B cell (primary cell): ENCODE measurements at regions not wholly inside any gene's neighbourhood (a gene's known extent, or its start where the extent isn't known, plus 50 kb on each side); places are given as distances from the start of the nearest gene placed in this dataset.

Experiments used
- ATAC-seq: fragments of 200-7000 bp; cut with Tn5 transposase; one replicate; pipeline ENCODE4 v1.10.0; 2021; ENCODE audit warnings: low read depth, mild to moderate bottlenecking, moderate number of reproducible peaks, moderate library complexity
- CTCF ChIA-PET: fragments of 350-600 bp; sonication (Branson Sonifier 250); formaldehyde crosslinking; loops from one replicate; lab custom pipeline; 2021; ENCODE audit warnings: antibody characterized with exemption, inconsistent platforms; lab: Charles Lee
- POLR2A ChIA-PET: fragments of 350-600 bp; sonication (Branson Sonifier 250); formaldehyde crosslinking; loops from one replicate; lab custom pipeline; 2021; ENCODE audit warnings: antibody characterized with exemption; lab: Charles Lee
- DNase-seq: peaks from one replicate; pipeline ENCODE4 v3.0.0; 2013
- H2AFZ ChIP-seq: 2 replicates; pipeline ENCODE4 v1.6.1; 2012; ENCODE audit warnings: mild to moderate bottlenecking, low read depth, low read length; ENCODE audit not compliant: insufficient read depth, poor library complexity, severe bottlenecking
- H3K27ac ChIP-seq, 2 donors: 1 replicate in 1 of 2; 2 replicates in 1 of 2; pipeline ENCODE4 v1.5.1; 2012 to 2013; ENCODE audit warnings: low read length in 2 of 2, mild to moderate bottlenecking in 2 of 2, moderate library complexity in 1 of 2
- H3K27me3 ChIP-seq, 4 experiments: fragments of 200-600 bp in 1 of 4; sonication (generic) in 1 of 4; replicated peaks in 1 of 4; 1 replicate in 2 of 4; 2 replicates in 2 of 4; pipeline versions ENCODE4 v1.6.1 to v1.7.0; 2013 to 2016; ENCODE audit warnings: low read length in 3 of 4, mild to moderate bottlenecking in 2 of 4, mixed read lengths in 1 of 4, moderate library complexity in 1 of 4; ENCODE audit not compliant: insufficient read depth in 4 of 4, control insufficient read depth in 3 of 4; ENCODE audit errors: control extremely low read depth in 1 of 4
- H3K36me3 ChIP-seq, 2 experiments: replicated peaks in 1 of 2; 1 replicate in 1 of 2; 2 replicates in 1 of 2; pipeline versions ENCODE4 v1.6.1 to v1.7.1; 2013; ENCODE audit warnings: low read length in 1 of 2; ENCODE audit not compliant: insufficient read depth in 2 of 2, control insufficient read depth in 1 of 2; ENCODE audit errors: control extremely low read depth in 1 of 2, extremely low read depth in 1 of 2
- H3K4me1 ChIP-seq, 2 donors: fragments of 200-600 bp in 1 of 2; sonication (generic) in 1 of 2; 1 replicate in 1 of 2; 2 replicates in 1 of 2; pipeline versions ENCODE4 v1.5.1 to v1.6.1; 2013 to 2017; ENCODE audit warnings: low read length in 2 of 2; ENCODE audit not compliant: control insufficient read depth in 2 of 2, insufficient read depth in 2 of 2
- H3K4me2 ChIP-seq: replicated peaks from 2 replicates; pipeline ENCODE3; 2012; ENCODE audit warnings: mild to moderate bottlenecking, low read depth, low read length; ENCODE audit not compliant: poor library complexity, severe bottlenecking
- H3K4me3 ChIP-seq, 5 experiments: fragments of 200-600 bp in 1 of 5; sonication (generic) in 1 of 5; 1 replicate in 3 of 5; 2 replicates in 2 of 5; pipeline versions ENCODE4 v1.5.1 to v1.7.0; 2011 to 2016; ENCODE audit warnings: low read length in 4 of 5, mild to moderate bottlenecking in 4 of 5, low read depth in 2 of 5, control low read depth in 1 of 5, moderate library complexity in 1 of 5; ENCODE audit not compliant: insufficient read depth in 1 of 5; ENCODE audit errors: control extremely low read depth in 1 of 5, extremely low read depth in 1 of 5
- H3K79me2 ChIP-seq: fragments of 200-600 bp; sonication (generic); one replicate; pipeline ENCODE4 v1.6.0; 2016; ENCODE audit warnings: low read length; ENCODE audit not compliant: control insufficient read depth, insufficient read depth
- H3K9ac ChIP-seq: fragments of 200-600 bp; sonication (generic); 2 replicates; pipeline ENCODE4 v1.6.1; 2017; ENCODE audit warnings: mild to moderate bottlenecking, low read length, moderate library complexity
- H3K9me3 ChIP-seq, 3 donors: one replicate each; pipeline versions ENCODE4 v1.6.1 to v1.7.1; 2013; ENCODE audit warnings: low read length in 2 of 3; ENCODE audit not compliant: control insufficient read depth in 2 of 3, insufficient read depth in 1 of 3; ENCODE audit errors: control extremely low read depth in 1 of 3
- H4K20me1 ChIP-seq: 2 replicates; pipeline ENCODE4 v1.6.0; 2012; ENCODE audit warnings: mild to moderate bottlenecking, low read length; ENCODE audit not compliant: insufficient read depth, control insufficient read depth, poor library complexity, severe bottlenecking
- H3K27ac Mint-ChIP-seq: one replicate; pipeline ENCODE4 v1.8.0; 2021; ENCODE audit warnings: mixed read lengths
- H3K27me3 Mint-ChIP-seq: one replicate; pipeline ENCODE4 v1.8.0; 2021; ENCODE audit warnings: mixed read lengths
- H3K4me1 Mint-ChIP-seq: one replicate; pipeline ENCODE4 v1.8.0; 2021; ENCODE audit warnings: mixed read lengths
- H3K4me3 Mint-ChIP-seq: one replicate; pipeline ENCODE4 v1.8.0; 2021; ENCODE audit warnings: mixed read lengths
- H3K9me3 Mint-ChIP-seq: one replicate; pipeline ENCODE4 v1.8.0; 2022; ENCODE audit warnings: mixed read lengths; ENCODE audit not compliant: insufficient read depth
- CTCF ChIP-seq: fragments of 200-600 bp; IDR thresholded peaks from one replicate; pipeline ENCODE4 v1.8.0; 2022; ENCODE audit warnings: antibody characterized with exemption, mild to moderate bottlenecking
- EZH2 ChIP-seq: IDR thresholded peaks from 2 replicates; pipeline ENCODE4 v1.6.1; 2012; ENCODE audit warnings: borderline replicate concordance, low read depth, mild to moderate bottlenecking, moderate library complexity, low read length; ENCODE audit not compliant: insufficient read depth, poor library complexity, severe bottlenecking
- WGBS: methylation state at CpG from one replicate; pipeline ENCODE4 v1.1.5; 2013; ENCODE audit warnings: missing lambda C conversion rate; ENCODE audit not compliant: insufficient coverage; 5-methylcytosine and 5-hydroxymethylcytosine counted together
- intact Hi-C: fragments of 100-400 bp; cut with micrococcal nuclease; formaldehyde crosslinking; loops from one replicate; pipeline ENCODE4 v1.10.0; 2022

GRCh38 chr18:41706301-41706700, 248.7 kb upstream of the PIK3C3 start:
- Histone ChIP-seq H3K36me3 (no peaks in the 10 kb centered on the region), H4K20me1 (no peaks in the 10 kb centered on the region), H3K9ac (no peak overlapping the region), H3K27ac (no peak overlapping the region), H3K4me3 (no peak overlapping the region), H3K4me2 (no peak overlapping the region), H3K9me3 (no peaks in the 10 kb centered on the region), H3K4me1 (no peaks in the 10 kb centered on the region), H3K79me2 (no peaks in the 10 kb centered on the region), H3K27me3 (no peaks in the 10 kb centered on the region), H2AFZ (no peak overlapping the region)
- ChIA-PET POLR2A (no interaction called here), CTCF (no interaction called here)
- no peaks in the 10 kb centered on the region for H3K27me3 Mint-ChIP-seq
- H3K4me1 Mint-ChIP-seq, result no peaks in the 10 kb centered on the region
- intact Hi-C loops, result no loop called here
- ATAC-seq, result no peak
- peaks cover 2% of the 10 kb centered on the region for H3K9me3 Mint-ChIP-seq
- no peak overlapping the region for H3K27ac Mint-ChIP-seq
- no peak overlapping the region for H3K4me3 Mint-ChIP-seq
- TF ChIP-seq CTCF (no peak), EZH2 (no peak)
- DNase-seq, result no peak
- no CpG with 5 or more reads among the region's 3 CpGs for WGBS

- Histone ChIP-seq H2AFZ (no peak overlapping the region), H3K4me2 (no peak overlapping the region), H4K20me1 (no peaks in the 10 kb centered on the region), H3K4me3 (no peak overlapping the region), H3K9me3 (no peaks in the 10 kb centered on the region), H3K27me3 (no peaks in the 10 kb centered on the region), H3K36me3 (no peaks in the 10 kb centered on the region), H3K27ac (no peak overlapping the region), H3K9ac (no peak overlapping the region), H3K79me2 (no peaks in the 10 kb centered on the region), H3K4me1 (no peaks in the 10 kb centered on the region)
- CTCF ChIA-PET, result no interaction called here
- 100% methylated on average over 1 of the region's 2 CpGs for WGBS
- Mint-ChIP-seq H3K9me3 (peaks cover 2% of the 10 kb centered on the region), H3K4me1 (no peaks in the 10 kb centered on the region), H3K27me3 (no peaks in the 10 kb centered on the region), H3K4me3 (no peak overlapping the region), H3K27ac (no peak overlapping the region)
- POLR2A ChIA-PET, result no interaction called here
- no peak for ATAC-seq
- no peak for DNase-seq
- TF ChIP-seq CTCF (no peak), EZH2 (no peak)
- intact Hi-C loops, result no loop called here
Measured at GRCh38 chr18:41703744-41704530, 251.1 kb upstream of the PIK3C3 start.
